ENCODE measurements at regions not wholly inside any gene's neighbourhood (a gene's known extent, or its start where the extent isn't known, plus 50 kb on each side); places are given as distances from the start of the nearest gene placed in this dataset.

DNA sequence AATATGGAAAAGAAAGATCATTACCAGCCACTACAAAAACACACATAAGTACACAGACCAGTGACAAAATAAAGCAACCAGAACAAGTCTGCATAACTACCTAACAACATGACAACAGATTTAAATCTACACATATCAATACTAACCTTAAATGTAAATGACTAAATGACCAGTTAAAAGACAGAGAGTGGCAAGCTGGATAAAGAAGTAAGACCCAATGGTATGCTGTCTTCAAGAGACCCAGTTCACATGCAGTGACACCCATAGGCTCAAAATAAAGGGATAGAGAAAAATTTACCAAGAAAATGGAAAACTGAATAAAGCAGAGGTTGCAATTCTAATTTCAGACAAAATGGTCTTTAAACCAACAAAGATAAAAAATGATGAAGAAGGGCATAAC, 938.1 kb downstream of the EFNA5 start:
- no peak for DNase-seq (ENCODE audit: low read depth in 2 of 2, low spot score in 1 of 2)

- no peak for DNase-seq (ENCODE audit: low read depth in 2 of 2, low spot score in 1 of 2)
Observed at GRCh38 chr5:106730912-106731311, 939.8 kb downstream of the EFNA5 start.

GRCh38 chr5:106730506-106730905, 940.2 kb downstream of the EFNA5 start:
- DNase-seq (ENCODE audit: low read depth in 2 of 2, low spot score in 1 of 2), result no peak

DNA sequence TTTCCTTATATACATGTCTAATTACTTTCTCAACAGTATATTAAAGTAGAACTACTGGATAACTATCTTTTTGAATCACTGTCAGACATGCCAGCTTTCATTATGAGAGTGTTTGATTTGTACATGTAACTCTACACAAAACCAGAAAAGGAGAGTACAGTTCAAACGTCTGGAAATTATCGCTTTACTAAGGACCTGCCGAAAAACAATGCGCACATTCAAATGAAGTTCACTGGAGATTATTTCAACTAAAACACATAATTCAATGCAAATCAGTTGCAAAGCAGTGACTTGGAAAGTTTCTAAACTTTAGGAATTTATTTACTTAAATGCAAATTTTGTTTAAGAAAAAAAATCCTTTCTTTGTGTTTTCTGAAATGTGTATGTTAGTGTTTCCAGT, 942.5 kb downstream of the EFNA5 start:
- DNase-seq (ENCODE audit: low read depth in 2 of 2, low spot score in 1 of 2), result no peak

DNA sequence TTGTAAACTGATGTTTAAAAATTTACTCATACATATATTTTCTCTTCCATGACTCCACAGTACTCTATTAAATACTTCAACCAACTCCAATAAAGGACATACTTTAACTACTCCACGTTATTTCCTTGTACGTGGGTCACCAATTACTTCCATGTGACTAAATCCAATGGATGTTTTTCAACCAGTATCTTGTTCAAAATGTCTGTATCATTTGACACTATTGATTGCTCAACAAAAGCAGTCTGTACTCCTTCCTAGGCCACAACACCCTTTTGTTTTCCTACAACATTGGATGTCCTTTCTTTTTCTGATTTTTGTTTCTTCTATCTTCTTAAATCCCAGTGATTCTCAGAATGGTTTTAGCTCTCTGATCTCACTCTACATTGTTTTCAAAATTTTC, 943.7 kb downstream of the EFNA5 start:
- DNase-seq (ENCODE audit: low read depth in 2 of 2, low spot score in 1 of 2), result no peak

DNA sequence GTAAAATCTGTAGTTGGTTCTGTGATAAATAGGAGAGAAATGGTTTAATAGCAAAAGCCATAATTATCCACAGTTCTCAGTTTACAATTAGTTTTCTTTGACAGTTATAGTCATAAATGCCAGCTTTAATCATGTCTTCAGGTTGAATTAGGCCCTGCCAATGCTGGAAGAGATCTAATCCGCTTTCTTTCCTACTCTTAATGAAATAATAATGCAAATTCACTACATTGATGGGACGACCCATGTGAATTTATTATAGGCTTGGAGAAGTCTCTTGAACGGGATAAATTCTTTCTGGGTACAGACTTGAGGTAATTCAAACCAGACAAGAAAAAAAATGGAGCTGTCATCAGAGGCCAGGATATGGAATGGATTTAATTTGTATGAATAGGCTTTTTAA, 950.4 kb downstream of the EFNA5 start:
- no peak for DNase-seq (ENCODE audit: low read depth in 2 of 2, low spot score in 1 of 2)

DNA sequence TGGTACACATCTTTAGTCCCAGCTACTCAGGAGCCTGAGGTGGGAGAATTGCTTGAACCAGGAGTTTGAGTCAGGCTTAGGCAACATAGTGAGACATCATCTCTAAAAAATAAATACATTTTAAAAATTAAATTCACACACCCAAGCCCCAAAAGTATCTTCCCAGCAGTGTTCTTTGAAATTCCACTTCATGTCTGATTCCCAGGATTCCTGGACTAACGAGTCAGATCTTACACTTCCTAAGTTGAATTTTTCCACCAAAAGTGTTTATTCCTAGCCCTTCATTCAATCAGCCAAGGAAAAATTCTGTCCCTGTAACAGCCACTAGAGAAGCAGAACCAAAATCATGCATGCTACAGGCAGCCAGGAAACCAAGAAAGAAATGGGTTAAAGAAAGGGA, 970.9 kb downstream of the EFNA5 start:
- DNase-seq (ENCODE audit: low read depth in 2 of 2, low spot score in 1 of 2), result no peak

DNA sequence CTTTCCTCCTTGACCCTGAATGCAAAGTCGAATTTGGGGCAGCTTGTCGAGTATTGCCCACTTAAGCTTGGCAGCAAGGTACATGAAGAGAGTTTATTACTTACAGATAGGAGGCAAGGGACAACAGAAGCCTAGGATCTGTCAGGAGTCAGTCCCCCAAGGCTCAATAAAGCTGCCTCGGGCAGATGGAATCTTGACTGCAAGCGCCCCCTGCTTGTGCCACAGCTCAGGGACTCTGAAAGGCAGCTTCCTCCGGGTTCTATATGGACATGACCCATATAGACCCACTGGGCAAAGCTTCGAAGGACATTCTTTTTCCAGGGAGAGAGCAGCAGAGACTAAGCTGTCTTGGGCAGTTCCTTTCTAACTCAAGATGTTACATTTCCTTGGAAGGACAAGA, 971.5 kb downstream of the EFNA5 start:
- no peak for DNase-seq (ENCODE audit: low read depth in 2 of 2, low spot score in 1 of 2)

DNA sequence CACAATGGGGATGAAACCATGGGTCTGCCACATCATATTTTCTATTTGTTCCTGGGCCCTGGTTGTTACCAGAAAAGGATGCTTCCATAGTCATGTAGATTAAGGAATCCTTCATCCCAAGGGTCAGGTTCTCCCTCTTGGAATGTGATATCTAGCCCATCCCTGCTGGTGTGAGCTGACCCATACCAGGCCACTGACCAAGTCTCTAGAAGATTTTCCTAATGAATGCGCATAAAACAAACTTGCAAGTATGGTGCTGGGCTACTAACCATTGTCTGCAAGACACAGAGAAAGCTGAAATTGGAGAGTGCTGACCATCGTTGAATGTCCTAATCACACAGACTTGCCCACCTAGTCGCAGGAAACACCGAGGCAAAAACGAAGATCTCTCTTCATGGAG, 972.6 kb downstream of the EFNA5 start:
- DNase-seq (ENCODE audit: low read depth in 2 of 2, low spot score in 1 of 2), result no peak

- DNase-seq (ENCODE audit: low read depth in 2 of 2, low spot score in 1 of 2), result no peak
Observed at GRCh38 chr5:106691701-106692100, 979.0 kb downstream of the EFNA5 start.

GRCh38 chr5:106690585-106690984, 980.2 kb downstream of the EFNA5 start:
- no peak for DNase-seq (ENCODE audit: low read depth in 2 of 2, low spot score in 1 of 2)

DNA sequence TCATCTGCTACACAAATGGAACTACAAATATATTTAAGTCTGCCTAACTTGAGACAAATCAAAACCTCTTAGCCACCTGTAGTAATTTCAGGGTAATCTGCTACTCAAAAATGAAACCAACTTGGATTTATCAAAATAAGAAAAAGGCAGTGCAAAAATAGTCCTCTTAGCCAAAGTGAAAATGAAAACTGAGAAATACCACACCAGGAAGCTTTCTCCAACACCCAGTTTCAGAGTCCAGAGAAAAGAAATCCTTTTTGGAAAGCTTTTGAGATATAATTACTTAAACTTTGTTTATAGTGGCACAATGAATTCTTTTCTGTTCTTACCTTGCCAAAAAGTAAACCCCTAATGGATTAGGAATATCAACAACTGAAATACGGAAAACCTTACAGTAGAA, 990.4 kb downstream of the EFNA5 start:
- no peak for DNase-seq (ENCODE audit: low read depth in 2 of 2, low spot score in 1 of 2)

DNA sequence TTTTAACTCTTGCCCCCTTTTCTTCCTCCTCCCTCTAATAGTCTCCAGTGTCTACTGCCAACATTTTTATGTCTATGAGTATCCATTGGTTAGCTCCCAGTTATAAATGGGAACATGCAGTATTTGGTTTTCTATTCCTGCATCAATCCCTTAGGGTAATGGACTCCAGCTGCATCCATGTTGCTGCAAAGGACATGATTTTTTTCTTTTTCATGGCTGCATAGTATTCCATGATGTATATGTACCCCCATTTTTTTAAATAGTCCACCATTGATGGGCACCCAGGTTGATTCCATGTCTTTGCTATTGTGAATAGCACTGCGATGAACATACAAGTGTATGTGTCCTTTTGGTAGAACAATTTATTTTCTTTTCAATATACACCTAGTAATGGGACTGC, 993.7 kb downstream of the EFNA5 start:
- no peak for DNase-seq (ENCODE audit: low read depth in 2 of 2, low spot score in 1 of 2)

DNA sequence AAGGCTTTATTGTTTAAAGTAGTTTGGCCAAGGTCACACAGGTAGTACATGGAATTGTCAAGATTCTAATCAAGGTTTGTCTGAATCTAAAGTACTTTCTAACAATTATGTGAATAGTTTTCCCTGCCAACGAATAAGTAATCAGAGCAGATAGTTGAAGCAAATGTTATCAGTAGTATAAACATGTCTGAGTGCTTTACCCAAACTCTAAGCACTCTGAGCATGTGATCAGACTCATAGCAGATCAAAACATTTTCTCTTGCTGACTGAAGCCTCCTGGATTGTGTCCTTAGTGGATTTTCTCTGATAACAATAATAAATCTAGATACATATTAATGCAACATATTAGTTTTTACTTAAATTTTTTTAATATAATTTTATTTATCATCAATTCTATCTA, 995.0 kb downstream of the EFNA5 start:
- DNase-seq (ENCODE audit: low read depth in 2 of 2, low spot score in 1 of 2), result no peak

DNA sequence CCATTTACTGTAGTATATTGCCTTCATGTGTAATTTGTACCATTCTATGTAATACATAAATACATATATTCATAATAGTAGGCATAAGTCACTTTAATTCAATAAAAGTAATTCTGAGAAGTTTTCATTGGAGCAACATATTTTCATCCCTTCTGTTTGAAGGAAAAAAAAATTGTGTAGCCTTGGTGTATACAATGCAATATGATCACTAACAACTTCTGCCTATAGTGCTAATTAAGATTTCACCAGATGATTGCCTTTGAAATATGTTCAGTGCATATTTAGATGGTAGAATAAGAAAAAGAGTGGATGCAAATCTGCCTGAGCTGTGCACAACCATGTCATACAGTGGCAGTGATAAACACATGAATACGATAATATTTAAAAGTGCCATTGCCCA, 996.8 kb downstream of the EFNA5 start:
- DNase-seq (ENCODE audit: low read depth in 2 of 2, low spot score in 1 of 2), result no peak

- DNase-seq (ENCODE audit: low read depth in 2 of 2, low spot score in 1 of 2), result no peak
Observed at GRCh38 chr5:106661866-106662265, 1008.9 kb downstream of the EFNA5 start.

DNA sequence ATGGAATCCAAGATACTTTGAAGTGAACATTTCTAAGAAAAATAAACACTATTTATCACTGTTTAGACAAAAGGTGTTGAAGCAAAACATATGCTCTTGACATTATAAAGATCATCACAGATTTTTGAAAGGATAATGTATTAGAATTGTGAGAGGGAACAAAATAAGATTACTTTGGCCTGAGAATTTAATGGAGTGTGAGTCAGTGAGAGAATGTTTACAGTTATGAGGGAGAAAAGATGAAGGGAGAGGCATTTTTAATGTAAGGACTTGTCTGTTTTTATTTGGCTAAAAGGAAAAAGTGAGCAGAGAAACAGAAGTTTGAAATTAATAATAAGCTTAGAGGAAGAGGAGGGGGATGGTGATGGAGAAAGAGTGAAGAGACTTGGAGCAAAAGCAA, 1010.1 kb downstream of the EFNA5 start:
- no peak for DNase-seq (ENCODE audit: low read depth in 2 of 2, low spot score in 1 of 2)

- no peak for DNase-seq (ENCODE audit: low read depth in 2 of 2, low spot score in 1 of 2)
Observed at GRCh38 chr5:106658150-106658549, 1012.6 kb downstream of the EFNA5 start.

DNA sequence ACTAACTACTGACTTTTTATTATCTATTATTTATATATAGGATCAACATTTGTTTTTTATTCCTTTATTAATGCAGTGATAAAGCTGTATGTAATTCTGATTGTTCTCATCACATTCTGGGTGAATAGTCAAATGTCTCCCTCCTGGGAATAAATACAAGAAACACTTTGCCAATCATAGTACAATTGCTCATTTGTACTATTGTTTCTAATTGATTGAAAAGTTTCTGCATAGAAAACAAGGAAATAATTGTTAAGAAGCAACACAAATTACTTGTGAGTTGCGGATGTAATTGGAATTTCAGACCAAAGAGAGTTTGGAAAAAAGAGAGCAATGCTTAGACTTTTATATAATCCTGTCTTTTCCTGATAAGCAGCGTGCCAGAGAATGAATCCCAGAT, 1013.9 kb downstream of the EFNA5 start:
- DNase-seq (ENCODE audit: low read depth in 2 of 2, low spot score in 1 of 2), result no peak

GRCh38 chr5:106649031-106649430, 1021.7 kb downstream of the EFNA5 start:
- DNase-seq (ENCODE audit: low read depth in 2 of 2, low spot score in 1 of 2), result no peak

DNA sequence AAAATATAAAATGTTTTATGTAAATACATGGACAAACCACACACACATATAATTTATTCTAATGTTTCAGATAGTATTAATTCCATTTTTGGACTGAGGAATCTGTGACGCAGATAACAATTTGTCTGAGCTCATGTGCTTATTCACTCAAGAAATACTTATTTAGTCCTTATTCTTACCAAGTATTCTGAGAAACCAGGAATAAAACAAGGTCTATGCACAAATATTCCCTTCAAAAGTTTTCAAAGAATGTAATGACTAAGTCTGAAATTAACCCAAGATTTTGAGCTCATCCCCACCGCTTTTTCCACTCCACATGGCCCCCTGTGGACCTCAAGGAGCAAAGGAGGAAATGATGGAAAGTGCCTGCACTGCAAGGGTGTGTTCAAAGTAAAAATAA, 1022.3 kb downstream of the EFNA5 start:
- no peak for DNase-seq (ENCODE audit: low read depth in 2 of 2, low spot score in 1 of 2)

DNA sequence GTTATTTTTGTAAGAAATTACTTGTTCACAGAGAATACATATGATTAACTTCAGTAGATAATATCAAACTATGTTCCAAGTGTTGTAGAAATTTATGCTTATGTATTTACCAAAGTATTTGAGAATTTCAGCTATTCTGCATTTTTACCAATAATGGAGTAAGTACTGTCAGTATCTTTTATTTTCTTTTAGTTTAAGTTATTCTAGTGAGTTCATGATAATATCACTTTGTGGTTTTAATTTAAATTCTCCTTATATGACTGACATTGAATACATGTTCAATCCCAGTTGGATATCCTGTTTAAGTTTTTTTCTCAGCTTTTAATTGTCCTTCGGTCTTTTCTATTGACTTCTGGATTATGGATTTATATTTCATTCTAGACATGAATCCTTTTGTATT, 1024.6 kb downstream of the EFNA5 start:
- no peak for DNase-seq (ENCODE audit: low read depth in 2 of 2, low spot score in 1 of 2)

GRCh38 chr5:106640511-106640910, 1030.2 kb downstream of the EFNA5 start:
- no peak for DNase-seq (ENCODE audit: low read depth in 2 of 2, low spot score in 1 of 2)

GRCh38 chr5:106639488-106639887, 1031.2 kb downstream of the EFNA5 start:
- DNase-seq (ENCODE audit: low read depth in 2 of 2, low spot score in 1 of 2), result no peak

All from stimulated activated CD8-positive, alpha-beta memory T cell treated with anti-CD3 and anti-CD28 coated beads, Interleukin-4, amount 100 ng/mL, for 4 hours (primary cell).